Amygdala (tissue), 56 donors: ENCODE measurements at regions not wholly inside any gene's neighbourhood (a gene's known extent, or its start where the extent isn't known, plus 50 kb on each side); places are given as distances from the start of the nearest gene placed in this dataset.
A peak's percentile ranks its signal among the peaks of the same experiment; 100 is the strongest.
"Not testable (repeated sequence)": the region's sequence is repeated elsewhere in the genome, so short reads cannot be mapped to it uniquely, and the experiment has no call there.

Experiments
- DNase-seq, 56 donors: peaks; one replicate each; lab custom pipeline; 2025; lab: John Stamatoyannopoulos, UW

GRCh38 chr18:47381975-47382570 is 130.6 kb upstream of the SKOR2 start:
- DNase-seq = no peak

GRCh38 chr18:47380153-47380552 is 128.7 kb upstream of the SKOR2 start:
- DNase-seq = no peak

- DNase-seq = no peak
These were observed 122.0 kb upstream of the SKOR2 start for GRCh38 chr18:47373465-47373864.

- DNase-seq = no peak
These were observed 118.6 kb upstream of the SKOR2 start for GRCh38 chr18:47370052-47370451.

GRCh38 chr18:47354061-47354460 is 102.6 kb upstream of the SKOR2 start:
- not testable (repeated sequence) for DNase-seq

GRCh38 chr18:47346016-47346415 is 94.6 kb upstream of the SKOR2 start:
- no peak for DNase-seq

- DNase-seq = no peak
These were observed 93.8 kb upstream of the SKOR2 start for GRCh38 chr18:47345291-47345690.

GRCh38 chr18:47343291-47343690 is 91.8 kb upstream of the SKOR2 start:
- DNase-seq = no peak

- no peak for DNase-seq
These were observed 91.1 kb upstream of the SKOR2 start for GRCh38 chr18:47342566-47342965.

- DNase-seq = no peak
These were observed 90.2 kb upstream of the SKOR2 start for GRCh38 chr18:47341678-47342077.

GRCh38 chr18:47334966-47335365 is 83.5 kb upstream of the SKOR2 start:
- no peak for DNase-seq

- DNase-seq = no peak
These were observed 82.6 kb upstream of the SKOR2 start for GRCh38 chr18:47333926-47334635.

- no peak for DNase-seq
These were observed 80.2 kb upstream of the SKOR2 start for GRCh38 chr18:47331641-47332040.

- no peak for DNase-seq
These were observed 79.6 kb upstream of the SKOR2 start for GRCh38 chr18:47331026-47331425.

GRCh38 chr18:47323158-47323557 is 71.7 kb upstream of the SKOR2 start:
- no peak for DNase-seq

GRCh38 chr18:47321815-47322214 is 70.4 kb upstream of the SKOR2 start:
- no peak for DNase-seq

GRCh38 chr18:47317824-47318508 is 66.5 kb upstream of the SKOR2 start:
- no peak for DNase-seq

- no peak for DNase-seq
These were observed 65.5 kb upstream of the SKOR2 start for GRCh38 chr18:47316924-47317323.

- DNase-seq = peak in 4 of 56 donors; percentile 2 to 11 (median 6)
These were observed 62.4 kb upstream of the SKOR2 start for GRCh38 chr18:47313901-47314300.

GRCh38 chr18:47311585-47311984 is 60.1 kb upstream of the SKOR2 start:
- DNase-seq = no peak
